B cell (primary cell): ENCODE measurements at regions not wholly inside any gene's neighbourhood (a gene's known extent, or its start where the extent isn't known, plus 50 kb on each side); places are given as distances from the start of the nearest gene placed in this dataset.

ENCODE experiments used
- ATAC-seq: fragments of 200-7000 bp; cut with Tn5 transposase; one replicate; pipeline ENCODE4 v1.10.0; 2021; ENCODE audit warnings: low read depth, mild to moderate bottlenecking, moderate number of reproducible peaks, moderate library complexity
- CTCF ChIA-PET: fragments of 350-600 bp; sonication (Branson Sonifier 250); formaldehyde crosslinking; loops from one replicate; lab custom pipeline; 2021; ENCODE audit warnings: antibody characterized with exemption, inconsistent platforms; lab: Charles Lee
- POLR2A ChIA-PET: fragments of 350-600 bp; sonication (Branson Sonifier 250); formaldehyde crosslinking; loops from one replicate; lab custom pipeline; 2021; ENCODE audit warnings: antibody characterized with exemption; lab: Charles Lee
- DNase-seq: peaks from one replicate; pipeline ENCODE4 v3.0.0; 2013
- H2AFZ ChIP-seq: 2 replicates; pipeline ENCODE4 v1.6.1; 2012; ENCODE audit warnings: mild to moderate bottlenecking, low read depth, low read length; ENCODE audit not compliant: insufficient read depth, poor library complexity, severe bottlenecking
- H3K27ac ChIP-seq, 2 donors: 1 replicate in 1 of 2; 2 replicates in 1 of 2; pipeline ENCODE4 v1.5.1; 2012 to 2013; ENCODE audit warnings: low read length in 2 of 2, mild to moderate bottlenecking in 2 of 2, moderate library complexity in 1 of 2
- H3K27me3 ChIP-seq, 4 experiments: fragments of 200-600 bp in 1 of 4; sonication (generic) in 1 of 4; replicated peaks in 1 of 4; 1 replicate in 2 of 4; 2 replicates in 2 of 4; pipeline versions ENCODE4 v1.6.1 to v1.7.0; 2013 to 2016; ENCODE audit warnings: low read length in 3 of 4, mild to moderate bottlenecking in 2 of 4, mixed read lengths in 1 of 4, moderate library complexity in 1 of 4; ENCODE audit not compliant: insufficient read depth in 4 of 4, control insufficient read depth in 3 of 4; ENCODE audit errors: control extremely low read depth in 1 of 4
- H3K36me3 ChIP-seq, 2 experiments: replicated peaks in 1 of 2; 1 replicate in 1 of 2; 2 replicates in 1 of 2; pipeline versions ENCODE4 v1.6.1 to v1.7.1; 2013; ENCODE audit warnings: low read length in 1 of 2; ENCODE audit not compliant: insufficient read depth in 2 of 2, control insufficient read depth in 1 of 2; ENCODE audit errors: control extremely low read depth in 1 of 2, extremely low read depth in 1 of 2
- H3K4me1 ChIP-seq, 2 donors: fragments of 200-600 bp in 1 of 2; sonication (generic) in 1 of 2; 1 replicate in 1 of 2; 2 replicates in 1 of 2; pipeline versions ENCODE4 v1.5.1 to v1.6.1; 2013 to 2017; ENCODE audit warnings: low read length in 2 of 2; ENCODE audit not compliant: control insufficient read depth in 2 of 2, insufficient read depth in 2 of 2
- H3K4me2 ChIP-seq: replicated peaks from 2 replicates; pipeline ENCODE3; 2012; ENCODE audit warnings: mild to moderate bottlenecking, low read depth, low read length; ENCODE audit not compliant: poor library complexity, severe bottlenecking
- H3K4me3 ChIP-seq, 5 experiments: fragments of 200-600 bp in 1 of 5; sonication (generic) in 1 of 5; 1 replicate in 3 of 5; 2 replicates in 2 of 5; pipeline versions ENCODE4 v1.5.1 to v1.7.0; 2011 to 2016; ENCODE audit warnings: low read length in 4 of 5, mild to moderate bottlenecking in 4 of 5, low read depth in 2 of 5, control low read depth in 1 of 5, moderate library complexity in 1 of 5; ENCODE audit not compliant: insufficient read depth in 1 of 5; ENCODE audit errors: control extremely low read depth in 1 of 5, extremely low read depth in 1 of 5
- H3K79me2 ChIP-seq: fragments of 200-600 bp; sonication (generic); one replicate; pipeline ENCODE4 v1.6.0; 2016; ENCODE audit warnings: low read length; ENCODE audit not compliant: control insufficient read depth, insufficient read depth
- H3K9ac ChIP-seq: fragments of 200-600 bp; sonication (generic); 2 replicates; pipeline ENCODE4 v1.6.1; 2017; ENCODE audit warnings: mild to moderate bottlenecking, low read length, moderate library complexity
- H3K9me3 ChIP-seq, 3 donors: one replicate each; pipeline versions ENCODE4 v1.6.1 to v1.7.1; 2013; ENCODE audit warnings: low read length in 2 of 3; ENCODE audit not compliant: control insufficient read depth in 2 of 3, insufficient read depth in 1 of 3; ENCODE audit errors: control extremely low read depth in 1 of 3
- H4K20me1 ChIP-seq: 2 replicates; pipeline ENCODE4 v1.6.0; 2012; ENCODE audit warnings: mild to moderate bottlenecking, low read length; ENCODE audit not compliant: insufficient read depth, control insufficient read depth, poor library complexity, severe bottlenecking
- H3K27ac Mint-ChIP-seq: one replicate; pipeline ENCODE4 v1.8.0; 2021; ENCODE audit warnings: mixed read lengths
- H3K27me3 Mint-ChIP-seq: one replicate; pipeline ENCODE4 v1.8.0; 2021; ENCODE audit warnings: mixed read lengths
- H3K4me1 Mint-ChIP-seq: one replicate; pipeline ENCODE4 v1.8.0; 2021; ENCODE audit warnings: mixed read lengths
- H3K4me3 Mint-ChIP-seq: one replicate; pipeline ENCODE4 v1.8.0; 2021; ENCODE audit warnings: mixed read lengths
- H3K9me3 Mint-ChIP-seq: one replicate; pipeline ENCODE4 v1.8.0; 2022; ENCODE audit warnings: mixed read lengths; ENCODE audit not compliant: insufficient read depth
- EZH2 ChIP-seq: IDR thresholded peaks from 2 replicates; pipeline ENCODE4 v1.6.1; 2012; ENCODE audit warnings: borderline replicate concordance, low read depth, mild to moderate bottlenecking, moderate library complexity, low read length; ENCODE audit not compliant: insufficient read depth, poor library complexity, severe bottlenecking
- WGBS: methylation state at CpG from one replicate; pipeline ENCODE4 v1.1.5; 2013; ENCODE audit warnings: missing lambda C conversion rate; ENCODE audit not compliant: insufficient coverage; 5-methylcytosine and 5-hydroxymethylcytosine counted together
- intact Hi-C: fragments of 100-400 bp; cut with micrococcal nuclease; formaldehyde crosslinking; loops from one replicate; pipeline ENCODE4 v1.10.0; 2022
- TF ChIP-seq, protein P1 (sequence below): fragments of 200-600 bp; IDR thresholded peaks from one replicate; pipeline ENCODE4 v1.8.0; 2022; ENCODE audit warnings: antibody characterized with exemption, mild to moderate bottlenecking

DNA sequence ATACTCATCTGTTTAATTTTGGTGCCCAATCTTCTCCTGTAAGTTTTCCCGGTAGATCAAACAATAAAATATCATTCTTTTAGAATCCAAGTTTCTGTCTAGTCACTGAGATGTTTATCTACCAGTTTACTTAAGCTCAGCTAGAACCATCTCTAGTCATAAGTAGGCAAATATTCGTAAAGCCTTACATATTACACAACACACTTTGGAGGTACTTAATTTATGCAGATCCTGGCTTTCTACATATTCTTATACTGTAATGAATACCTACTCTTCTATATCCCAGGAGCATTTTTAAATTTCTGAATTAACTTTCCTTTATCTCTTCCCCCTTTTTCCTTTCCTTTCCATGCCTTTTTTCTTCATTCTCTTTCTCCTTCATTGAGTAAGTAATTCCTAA lies 185.9 kb upstream of the ZBTB20 start:
- no peaks in the 10 kb centered on the region for H3K79me2 ChIP-seq
- no peak overlapping the region for H3K9ac ChIP-seq
- no peaks in the 10 kb centered on the region for H3K27me3 ChIP-seq
- no peaks in the 10 kb centered on the region for H3K9me3 Mint-ChIP-seq
- ChIA-PET CTCF (no interaction called here), POLR2A (no interaction called here)
- H3K27me3 Mint-ChIP-seq = peaks cover 7% of the 10 kb centered on the region
- DNase-seq = no peak
- H3K36me3 ChIP-seq = no peaks in the 10 kb centered on the region
- TF ChIP-seq, protein P1, sequence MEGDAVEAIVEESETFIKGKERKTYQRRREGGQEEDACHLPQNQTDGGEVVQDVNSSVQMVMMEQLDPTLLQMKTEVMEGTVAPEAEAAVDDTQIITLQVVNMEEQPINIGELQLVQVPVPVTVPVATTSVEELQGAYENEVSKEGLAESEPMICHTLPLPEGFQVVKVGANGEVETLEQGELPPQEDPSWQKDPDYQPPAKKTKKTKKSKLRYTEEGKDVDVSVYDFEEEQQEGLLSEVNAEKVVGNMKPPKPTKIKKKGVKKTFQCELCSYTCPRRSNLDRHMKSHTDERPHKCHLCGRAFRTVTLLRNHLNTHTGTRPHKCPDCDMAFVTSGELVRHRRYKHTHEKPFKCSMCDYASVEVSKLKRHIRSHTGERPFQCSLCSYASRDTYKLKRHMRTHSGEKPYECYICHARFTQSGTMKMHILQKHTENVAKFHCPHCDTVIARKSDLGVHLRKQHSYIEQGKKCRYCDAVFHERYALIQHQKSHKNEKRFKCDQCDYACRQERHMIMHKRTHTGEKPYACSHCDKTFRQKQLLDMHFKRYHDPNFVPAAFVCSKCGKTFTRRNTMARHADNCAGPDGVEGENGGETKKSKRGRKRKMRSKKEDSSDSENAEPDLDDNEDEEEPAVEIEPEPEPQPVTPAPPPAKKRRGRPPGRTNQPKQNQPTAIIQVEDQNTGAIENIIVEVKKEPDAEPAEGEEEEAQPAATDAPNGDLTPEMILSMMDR = no peak
- TF ChIP-seq EZH2 = no peak
- no peak overlapping the region for H3K4me3 Mint-ChIP-seq
- no peak overlapping the region for H2AFZ ChIP-seq
- no CpG with 5 or more reads among the region's 2 CpGs for WGBS
- ATAC-seq = no peak
- H3K4me2 ChIP-seq = no peak overlapping the region
- no peaks in the 10 kb centered on the region for H4K20me1 ChIP-seq
- intact Hi-C loops = no loop called here
- H3K9me3 ChIP-seq = no peaks in the 10 kb centered on the region
- no peaks in the 10 kb centered on the region for H3K4me1 ChIP-seq
- no peak overlapping the region for H3K27ac ChIP-seq
- H3K4me1 Mint-ChIP-seq = no peaks in the 10 kb centered on the region
- H3K27ac Mint-ChIP-seq = no peak overlapping the region
- H3K4me3 ChIP-seq = no peak overlapping the region

DNA sequence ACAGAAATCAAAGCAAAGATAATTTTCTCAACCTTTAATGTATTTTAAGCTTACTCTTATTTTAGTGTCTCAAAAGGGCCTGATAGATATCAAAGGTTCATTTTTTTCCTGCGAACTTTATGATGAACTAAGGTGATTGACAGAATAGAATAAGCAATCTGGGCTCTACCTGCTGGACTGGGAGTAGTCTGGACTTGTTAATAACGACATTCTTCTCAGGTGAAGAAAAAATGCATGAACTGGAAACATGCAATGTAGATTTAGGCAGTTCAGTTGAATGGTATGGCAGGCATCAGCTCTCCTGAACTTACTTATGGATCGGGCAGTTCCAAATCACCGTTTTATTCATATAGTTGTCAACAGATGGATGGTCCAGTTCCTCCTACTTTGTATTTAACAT lies 189.7 kb upstream of the ZBTB20 start:
- H3K4me2 ChIP-seq = no peak overlapping the region
- no peak overlapping the region for H3K9ac ChIP-seq
- H3K4me1 Mint-ChIP-seq = no peaks in the 10 kb centered on the region
- 80% methylated on average over 3 of the region's 4 CpGs for whole genome bisulfite sequencing
- peaks cover 9% of the 10 kb centered on the region for H3K27me3 Mint-ChIP-seq
- H4K20me1 ChIP-seq = no peaks in the 10 kb centered on the region
- no peaks in the 10 kb centered on the region for H3K4me1 ChIP-seq
- intact Hi-C loops = no loop called here
- ChIA-PET POLR2A (no interaction called here), CTCF (no interaction called here)
- H3K27me3 ChIP-seq = no peaks in the 10 kb centered on the region
- ATAC-seq = no peak
- no peaks in the 10 kb centered on the region for H3K9me3 ChIP-seq
- H3K9me3 Mint-ChIP-seq = no peaks in the 10 kb centered on the region
- no peak overlapping the region for H3K27ac Mint-ChIP-seq
- H2AFZ ChIP-seq = no peak overlapping the region
- no peak for DNase-seq
- H3K4me3 Mint-ChIP-seq = no peak overlapping the region
- TF ChIP-seq, protein P1 = no peak
- H3K79me2 ChIP-seq = no peaks in the 10 kb centered on the region
- no peak overlapping the region for H3K4me3 ChIP-seq
- H3K36me3 ChIP-seq = no peaks in the 10 kb centered on the region
- no peak overlapping the region for H3K27ac ChIP-seq
